IPS-11a (cell line): ENCODE measurements at regions not wholly inside any gene's neighbourhood (a gene's known extent, or its start where the extent isn't known, plus 50 kb on each side); places are given as distances from the start of the nearest gene placed in this dataset.

Source experiments
- H3K4me3 ChIP-seq: one replicate; pipeline ENCODE4 v1.5.1; 2013; ENCODE audit warnings: low read depth, low read length, control low read depth

DNA sequence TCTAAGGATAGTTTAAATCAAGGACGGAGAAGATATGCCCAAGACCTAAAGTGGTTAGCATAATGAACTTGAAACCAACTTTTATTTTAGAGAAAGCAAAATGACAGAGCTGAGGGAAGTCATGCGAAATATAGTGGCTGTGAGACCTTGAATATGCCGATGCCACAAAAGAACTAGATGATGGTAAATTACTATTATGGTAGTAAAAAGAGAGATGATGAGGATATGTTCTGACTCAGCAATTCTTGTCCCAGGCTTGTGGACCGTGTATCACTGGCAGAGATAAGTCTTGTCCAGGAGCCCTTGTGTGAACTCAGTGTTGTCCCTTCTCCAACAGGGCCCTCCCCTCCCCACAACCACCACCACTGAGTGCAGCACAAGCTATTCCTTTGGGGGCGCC is 1605.6 kb upstream of the TENM3 start:
- no peak overlapping the region for H3K4me3 ChIP-seq

- H3K4me3 ChIP-seq: no peak overlapping the region
These were observed 1603.0 kb upstream of the TENM3 start for GRCh38 chr4:180640193-180640592.

GRCh38 chr4:180641495-180641894 is 1601.7 kb upstream of the TENM3 start:
- no peak overlapping the region for H3K4me3 ChIP-seq

DNA sequence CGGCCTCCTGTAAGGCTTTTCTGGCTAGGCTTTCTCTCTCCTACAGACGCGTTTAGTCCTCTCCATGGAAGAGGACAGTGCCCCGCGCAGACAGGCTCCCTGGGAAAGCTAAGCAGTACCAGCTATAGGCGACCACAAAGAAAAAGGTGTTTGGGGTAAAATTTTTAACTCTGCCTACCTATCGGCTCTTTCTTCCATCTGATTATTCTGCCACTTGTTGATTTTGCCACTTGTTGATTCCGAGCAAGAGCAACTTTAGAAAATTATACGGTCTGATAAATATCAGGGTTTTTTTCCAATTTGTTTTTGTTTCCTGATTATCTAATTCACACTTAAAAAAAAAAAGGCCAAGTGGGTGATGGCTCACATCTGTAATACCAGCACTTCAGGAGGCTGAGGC is 1600.5 kb upstream of the TENM3 start:
- H3K4me3 ChIP-seq: no peak overlapping the region

DNA sequence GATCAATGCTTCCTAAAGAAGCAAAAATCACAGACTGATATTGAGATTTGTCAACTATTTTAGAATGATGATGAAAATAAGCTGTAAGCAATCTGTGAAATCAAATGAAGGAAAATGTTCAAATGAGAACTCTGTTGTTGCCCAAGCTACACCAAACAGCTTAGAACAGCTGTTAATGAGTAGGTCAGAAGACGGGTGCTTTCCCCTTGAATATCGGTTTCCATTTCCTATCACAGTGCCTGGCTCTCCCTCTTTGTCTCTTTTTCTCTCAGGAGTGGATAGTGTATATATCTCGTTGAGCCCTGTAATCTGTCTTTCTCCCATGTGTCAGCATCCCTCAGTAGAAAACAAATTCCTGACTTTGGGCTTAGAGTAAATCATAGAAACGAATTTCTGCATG is 1592.9 kb upstream of the TENM3 start:
- H3K4me3 ChIP-seq: no peak overlapping the region

GRCh38 chr4:180652533-180652932 is 1590.7 kb upstream of the TENM3 start:
- H3K4me3 ChIP-seq: no peak overlapping the region

GRCh38 chr4:180655886-180656285 is 1587.3 kb upstream of the TENM3 start:
- H3K4me3 ChIP-seq: no peak overlapping the region

DNA sequence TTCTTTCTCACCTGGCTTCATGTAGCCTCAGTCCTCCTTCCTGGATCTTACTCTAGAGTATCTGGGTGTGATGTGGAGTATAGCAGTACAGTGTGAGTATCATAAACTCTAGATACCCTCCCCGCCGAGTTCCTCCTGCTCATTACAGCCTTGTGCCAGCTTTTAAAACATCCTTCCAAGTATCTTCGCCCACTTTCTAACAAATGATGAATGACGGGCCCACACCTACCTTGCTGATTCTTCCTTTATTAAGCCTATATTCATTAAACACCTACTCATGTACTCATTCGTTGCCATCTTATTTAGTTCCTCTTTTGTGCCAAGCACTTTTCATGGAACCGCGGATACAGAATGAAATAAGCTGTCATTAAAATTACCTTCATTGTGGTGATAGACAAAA is 1585.3 kb upstream of the TENM3 start:
- H3K4me3 ChIP-seq: no peak overlapping the region

DNA sequence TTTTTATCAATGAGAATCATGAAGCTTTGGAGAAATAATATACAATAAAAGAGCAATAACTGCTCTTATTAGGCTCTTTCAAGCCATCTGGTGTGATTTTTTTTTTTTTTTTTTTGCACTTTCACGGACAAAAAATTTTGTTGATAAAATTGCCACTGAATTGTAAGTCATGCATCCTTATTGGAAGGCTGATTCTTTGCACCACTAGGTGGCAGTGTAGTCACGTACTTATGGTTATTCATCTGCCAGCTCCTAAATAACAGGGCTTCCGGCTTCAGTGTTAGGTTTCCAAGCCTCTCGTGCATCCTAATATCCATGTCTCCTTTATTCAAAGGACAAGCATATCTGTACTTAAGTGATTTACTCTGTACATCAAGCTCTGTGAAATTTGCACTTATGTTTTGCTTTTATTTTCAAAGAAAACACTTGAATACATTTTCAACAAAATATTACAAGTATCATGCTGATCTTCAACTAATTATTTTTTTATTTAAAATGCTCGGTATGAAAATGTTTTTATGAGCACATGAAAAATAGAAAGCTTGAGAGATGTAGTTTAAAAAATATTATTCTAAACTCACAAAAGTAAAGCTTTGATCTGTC is 1578.3 kb upstream of the TENM3 start:
- no peak overlapping the region for H3K4me3 ChIP-seq

DNA sequence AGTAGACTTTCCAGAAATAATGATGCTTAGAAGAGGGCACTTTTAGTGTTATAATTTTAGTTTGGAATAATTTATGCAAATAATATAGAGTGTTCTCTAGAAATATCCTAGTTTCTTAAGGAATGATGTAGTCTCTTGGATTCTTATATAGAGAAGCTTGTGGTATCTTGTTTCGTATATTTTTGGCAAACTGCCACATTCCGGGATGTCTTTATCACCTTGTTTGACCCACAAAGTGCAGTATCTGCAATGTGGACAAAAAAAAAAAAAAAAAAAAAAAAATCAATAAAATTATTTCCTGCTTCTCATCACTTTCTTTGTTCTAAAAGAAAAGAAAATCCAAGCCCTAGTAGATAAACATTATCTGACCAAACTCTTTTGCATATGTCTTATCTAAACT is 1577.7 kb upstream of the TENM3 start:
- H3K4me3 ChIP-seq: no peak overlapping the region

- H3K4me3 ChIP-seq: no peak overlapping the region
These were observed 1577.0 kb upstream of the TENM3 start for GRCh38 chr4:180665994-180666824.

DNA sequence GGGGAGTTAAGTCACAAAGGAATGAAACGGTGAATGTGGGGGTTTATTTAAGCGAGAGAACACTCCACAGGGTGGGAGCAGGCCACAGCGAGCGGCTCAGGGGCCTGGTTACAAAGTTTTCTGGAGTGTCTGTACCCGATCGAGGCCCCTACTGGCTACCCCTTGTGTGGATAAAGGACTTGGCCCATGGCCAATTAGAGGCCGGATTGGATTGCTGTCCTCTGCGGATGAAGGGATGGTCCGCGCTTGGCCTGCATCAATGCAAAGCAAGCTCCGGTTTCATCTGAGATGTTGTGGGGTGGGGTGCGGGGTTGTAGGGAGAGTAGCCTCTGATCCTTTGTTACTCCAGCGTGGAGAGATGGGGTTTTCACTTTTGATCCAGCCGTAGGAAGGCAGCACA is 1574.5 kb upstream of the TENM3 start:
- no peak overlapping the region for H3K4me3 ChIP-seq

DNA sequence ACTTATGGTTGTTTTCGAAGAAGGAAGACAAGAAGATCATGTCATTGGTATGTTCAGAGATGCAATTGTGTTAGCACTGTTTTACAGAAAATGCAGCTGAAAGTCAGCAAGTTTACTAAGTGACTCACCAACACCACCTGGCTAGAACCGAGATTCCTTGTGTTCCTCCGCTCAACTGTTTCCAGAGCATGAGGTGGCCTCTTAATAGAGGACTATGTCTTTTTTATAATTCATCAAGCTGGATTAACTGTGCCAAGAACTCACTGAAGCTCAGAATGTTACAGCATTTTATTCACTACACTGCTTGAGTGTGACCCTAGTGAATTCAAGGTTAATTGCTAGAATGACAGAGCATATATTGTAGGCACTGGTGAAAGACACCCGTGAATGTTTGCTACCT is 1573.5 kb upstream of the TENM3 start:
- H3K4me3 ChIP-seq: no peak overlapping the region

GRCh38 chr4:180674619-180675358 is 1568.4 kb upstream of the TENM3 start:
- H3K4me3 ChIP-seq: no peak overlapping the region

DNA sequence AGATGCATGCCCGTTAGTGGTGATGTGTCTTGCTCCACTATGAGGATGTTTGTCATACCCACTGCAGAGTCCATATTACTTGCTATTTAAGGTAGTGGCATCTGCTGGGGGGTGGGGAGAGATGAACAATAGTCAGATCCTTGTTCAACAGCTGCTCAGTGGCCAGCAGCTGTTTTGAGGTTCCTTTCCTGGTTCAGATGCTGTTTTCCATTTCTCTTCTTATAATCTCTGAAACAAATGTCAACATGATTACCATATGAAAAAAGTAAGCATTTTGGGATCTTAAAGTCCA is 1567.9 kb upstream of the TENM3 start:
- no peak overlapping the region for H3K4me3 ChIP-seq

- no peak overlapping the region for H3K4me3 ChIP-seq
These were observed 1562.9 kb upstream of the TENM3 start for GRCh38 chr4:180680305-180680704.

GRCh38 chr4:180682776-180683175 is 1560.4 kb upstream of the TENM3 start:
- no peak overlapping the region for H3K4me3 ChIP-seq

- H3K4me3 ChIP-seq: no peak overlapping the region
These were observed 1560.0 kb upstream of the TENM3 start for GRCh38 chr4:180683186-180683585.

GRCh38 chr4:180688480-180688879 is 1554.7 kb upstream of the TENM3 start:
- H3K4me3 ChIP-seq: no peak overlapping the region

DNA sequence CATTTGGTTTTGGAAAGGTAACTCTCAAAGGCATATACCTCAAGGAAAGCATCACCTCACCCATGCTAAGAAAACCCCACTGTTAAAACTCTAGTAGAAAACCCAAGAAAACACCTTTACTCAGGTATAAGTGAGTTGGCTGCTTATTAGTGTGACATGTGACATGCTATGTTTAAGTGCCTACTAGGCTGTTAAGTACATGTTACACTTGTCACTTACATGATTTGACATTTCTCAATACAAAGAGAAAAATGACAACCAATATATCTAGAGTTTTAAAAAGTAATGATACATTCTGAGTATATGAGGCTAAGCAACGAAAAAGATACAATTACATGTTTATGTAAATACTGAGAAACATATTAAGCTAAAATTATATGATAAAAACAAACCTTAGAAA is 1548.3 kb upstream of the TENM3 start:
- no peak overlapping the region for H3K4me3 ChIP-seq

GRCh38 chr4:180695851-180696250 is 1547.4 kb upstream of the TENM3 start:
- H3K4me3 ChIP-seq: no peak overlapping the region

DNA sequence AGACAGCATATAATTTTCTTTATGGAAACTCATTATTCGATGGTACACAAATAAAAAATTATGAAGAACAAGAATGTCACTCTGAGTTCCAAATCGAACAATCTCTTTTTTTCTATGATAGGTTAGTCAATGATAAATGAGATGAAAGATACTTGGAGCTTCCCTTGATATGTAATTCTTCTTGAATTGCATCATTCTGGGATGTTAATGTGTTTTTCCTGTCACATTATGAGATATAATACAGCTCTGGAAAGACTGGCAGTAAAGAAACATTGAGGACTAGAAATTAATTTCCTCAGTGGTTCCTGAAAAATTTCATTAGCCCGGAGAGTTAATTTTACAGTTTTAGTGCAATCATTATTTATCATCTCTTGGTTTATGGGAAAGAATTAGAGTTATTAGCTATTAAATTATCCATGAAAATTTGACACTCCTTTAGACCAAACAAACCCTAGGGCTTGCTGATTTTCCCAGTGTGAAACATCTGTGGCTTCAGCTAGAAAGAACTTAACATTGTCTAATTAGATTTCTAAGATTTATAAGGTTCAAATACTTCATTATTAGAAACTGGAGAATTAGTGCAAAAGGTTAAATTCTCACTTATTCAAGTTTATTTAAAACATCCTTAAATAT is 1546.6 kb upstream of the TENM3 start:
- H3K4me3 ChIP-seq: no peak overlapping the region
